ENCODE measurements at regions not wholly inside any gene's neighbourhood (a gene's known extent, or its start where the extent isn't known, plus 50 kb on each side); places are given as distances from the start of the nearest gene placed in this dataset.

GRCh38 chr15:35286721-35287120, 201.6 kb upstream of the NANOGP8 start:
- no peak for TF ChIP-seq CTCF (IDR thresholded peaks at IDR 0.05; ENCODE audit: low read length)
- TF ChIP-seq EZH2 (IDR thresholded peaks at IDR 0.05; ENCODE audit: borderline replicate concordance, low read length) = no peak

Measured in OCI-LY1 (cell line).